IMR-90 (cell line): ENCODE measurements at regions not wholly inside any gene's neighbourhood (a gene's known extent, or its start where the extent isn't known, plus 50 kb on each side); places are given as distances from the start of the nearest gene placed in this dataset.

Experiments
- BHLHE40 ChIP-seq: fragments of 150-350 bp; IDR thresholded peaks from 2 replicates; pipeline ENCODE4 v1.6.1; 2016; ENCODE audit warnings: mild to moderate bottlenecking, low read depth, low read length
- CEBPB ChIP-seq: IDR thresholded peaks from 2 replicates; pipeline ENCODE4 v1.6.1; 2012; ENCODE audit warnings: low read depth, low read length, improper control_type of control experiment
- CHD1 ChIP-seq: IDR thresholded peaks from 2 replicates; pipeline ENCODE4 v1.6.1; 2012; ENCODE audit warnings: low read depth, low read length, improper control_type of control experiment
- CTCF ChIP-seq: conservative IDR thresholded peaks from 2 replicates; pipeline ENCODE4 v1.5.1; 2012; ENCODE audit warnings: mild to moderate bottlenecking, low read depth, low read length, improper control_type of control experiment
- FOS ChIP-seq: fragments of 150-350 bp; IDR thresholded peaks from 2 replicates; pipeline ENCODE4 v1.6.1; 2016; ENCODE audit warnings: low read depth, low read length
- MAFK ChIP-seq: IDR thresholded peaks from 2 replicates; pipeline ENCODE4 v1.6.1; 2012; ENCODE audit warnings: low read depth, low read length, improper control_type of control experiment
- MXI1 ChIP-seq: IDR thresholded peaks from 2 replicates; pipeline ENCODE4 v1.6.1; 2012; ENCODE audit warnings: low read depth, mild to moderate bottlenecking, low read length, moderate library complexity, borderline replicate concordance
- POLR2A ChIP-seq: IDR thresholded peaks from 2 replicates; pipeline ENCODE4 v1.6.1; 2012; ENCODE audit warnings: mild to moderate bottlenecking, low read depth, low read length
- RAD21 ChIP-seq: IDR thresholded peaks from 2 replicates; pipeline ENCODE4 v1.6.1; 2012; ENCODE audit warnings: low read length, improper control_type of control experiment
- RCOR1 ChIP-seq: IDR thresholded peaks from 2 replicates; pipeline ENCODE4 v1.6.1; 2012; ENCODE audit warnings: mild to moderate bottlenecking, low read length, improper control_type of control experiment; ENCODE audit not compliant: insufficient replicate concordance
- RFX5 ChIP-seq: IDR thresholded peaks from 2 replicates; pipeline ENCODE4 v1.8.0; 2012; ENCODE audit warnings: low read depth, mild to moderate bottlenecking, low read length, moderate library complexity
- SMC3 ChIP-seq: fragments of 150-350 bp; IDR thresholded peaks from 2 replicates; pipeline ENCODE4 v1.6.1; 2016; ENCODE audit warnings: low read depth, mild to moderate bottlenecking, antibody characterized with exemption, low read length, moderate library complexity
- USF2 ChIP-seq: fragments of 150-350 bp; IDR thresholded peaks from 2 replicates; pipeline ENCODE4 v1.6.1; 2017; ENCODE audit warnings: mild to moderate bottlenecking, antibody characterized with exemption, low read length, low read depth

GRCh38 chr20:57020364-57020763, 246.1 kb downstream of the BMP7 start:
- TF ChIP-seq CTCF (no peak), RCOR1 (no peak), BHLHE40 (no peak), RAD21 (no peak), MAFK (no peak), FOS (no peak), MXI1 (no peak), USF2 (no peak), SMC3 (no peak), POLR2A (no peak), CEBPB (no peak), CHD1 (no peak), RFX5 (no peak)
